Neural crest cell (in vitro differentiated cells): ENCODE measurements at regions not wholly inside any gene's neighbourhood (a gene's known extent, or its start where the extent isn't known, plus 50 kb on each side); places are given as distances from the start of the nearest gene placed in this dataset.

Source experiments
- DNase-seq: peaks from one replicate; pipeline ENCODE4 v3.0.0; 2021; ENCODE audit warnings: low read depth, mixed read lengths, low spot score
- H3K27ac Mint-ChIP-seq: one replicate; pipeline ENCODE4 v1.8.0; 2021; ENCODE audit warnings: mild to moderate bottlenecking, mixed read lengths; ENCODE audit not compliant: unreplicated experiment
- H3K27me3 Mint-ChIP-seq: 2 replicates; pipeline ENCODE4 v1.8.0; 2021; ENCODE audit warnings: low read depth, mild to moderate bottlenecking, mixed read lengths
- H3K36me3 Mint-ChIP-seq: 2 replicates; pipeline ENCODE4 v1.8.0; 2021; ENCODE audit warnings: low read depth, mild to moderate bottlenecking, mixed read lengths
- H3K4me1 Mint-ChIP-seq: 2 replicates; pipeline ENCODE4 v1.8.0; 2021; ENCODE audit warnings: mixed read lengths
- H3K4me3 Mint-ChIP-seq: one replicate; pipeline ENCODE4 v1.8.0; 2021; ENCODE audit warnings: mild to moderate bottlenecking, mixed read lengths
- H3K9me3 Mint-ChIP-seq: 2 replicates; pipeline ENCODE4 v1.8.0; 2021; ENCODE audit warnings: mixed read lengths
- CTCF ChIP-seq: fragments of 200-600 bp; sonication (generic); conservative IDR thresholded peaks from 2 replicates; pipeline ENCODE4 v1.5.0; 2021; ENCODE audit warnings: antibody characterized with exemption, mild to moderate bottlenecking

GRCh38 chr2:59779571-59779970, 773.9 kb downstream of the BCL11A start:
- Mint-ChIP-seq H3K27ac (no peak overlapping the region), H3K36me3 (no peaks in the 10 kb centered on the region), H3K9me3 (peaks cover 4% of the 10 kb centered on the region), H3K4me3 (no peak overlapping the region), H3K4me1 (peaks cover 3% of the 10 kb centered on the region), H3K27me3 (no peaks in the 10 kb centered on the region)
- DNase-seq = no peak
- TF ChIP-seq CTCF = no peak

GRCh38 chr2:59777120-59777519, 776.3 kb downstream of the BCL11A start:
- H3K9me3 Mint-ChIP-seq = peaks cover 4% of the 10 kb centered on the region
- H3K4me1 Mint-ChIP-seq = peaks cover 3% of the 10 kb centered on the region
- H3K27me3 Mint-ChIP-seq = no peaks in the 10 kb centered on the region
- no peak overlapping the region for H3K27ac Mint-ChIP-seq
- no peak overlapping the region for H3K4me3 Mint-ChIP-seq
- TF ChIP-seq CTCF = no peak
- no peaks in the 10 kb centered on the region for H3K36me3 Mint-ChIP-seq
- DNase-seq = no peak

- no peaks in the 10 kb centered on the region for H3K27me3 Mint-ChIP-seq
- no peak overlapping the region for H3K27ac Mint-ChIP-seq
- no peak for DNase-seq
- peaks cover 3% of the 10 kb centered on the region for H3K4me1 Mint-ChIP-seq
- no peaks in the 10 kb centered on the region for H3K36me3 Mint-ChIP-seq
- no peak overlapping the region for H3K4me3 Mint-ChIP-seq
- H3K9me3 Mint-ChIP-seq = peaks cover 4% of the 10 kb centered on the region
- TF ChIP-seq CTCF = no peak
Measured at GRCh38 chr2:59776726-59777008, 776.8 kb downstream of the BCL11A start.

- TF ChIP-seq CTCF = no peak
- no peak for DNase-seq
- Mint-ChIP-seq H3K36me3 (no peaks in the 10 kb centered on the region), H3K9me3 (peaks cover 4% of the 10 kb centered on the region), H3K27me3 (no peaks in the 10 kb centered on the region), H3K4me1 (peaks cover 14% of the 10 kb centered on the region), H3K4me3 (no peak overlapping the region), H3K27ac (no peak overlapping the region)
Measured at GRCh38 chr2:59774821-59775433, 778.5 kb downstream of the BCL11A start.

- no peaks in the 10 kb centered on the region for H3K36me3 Mint-ChIP-seq
- H3K27me3 Mint-ChIP-seq = no peaks in the 10 kb centered on the region
- H3K27ac Mint-ChIP-seq = peak overlapping the region; percentile 83
- DNase-seq = no peak
- TF ChIP-seq CTCF = no peak
- peaks cover 16% of the 10 kb centered on the region for H3K4me1 Mint-ChIP-seq
- peaks cover 1% of the 10 kb centered on the region for H3K9me3 Mint-ChIP-seq
- H3K4me3 Mint-ChIP-seq = no peak overlapping the region
Measured at GRCh38 chr2:59770651-59771050, 782.8 kb downstream of the BCL11A start.

- Mint-ChIP-seq H3K27me3 (no peaks in the 10 kb centered on the region), H3K4me1 (peaks cover 34% of the 10 kb centered on the region), H3K27ac (no peak overlapping the region), H3K4me3 (no peak overlapping the region), H3K9me3 (no peaks in the 10 kb centered on the region), H3K36me3 (no peaks in the 10 kb centered on the region)
- no peak for DNase-seq
- no peak for TF ChIP-seq CTCF
Measured at GRCh38 chr2:59761966-59762365, 791.5 kb downstream of the BCL11A start.
